AG04449 (cell line): ENCODE measurements at regions not wholly inside any gene's neighbourhood (a gene's known extent, or its start where the extent isn't known, plus 50 kb on each side); places are given as distances from the start of the nearest gene placed in this dataset.

Experiments used
- CTCF ChIA-PET: fragments of 350-600 bp; formaldehyde crosslinking; extraction: SDS; loops from one replicate; lab custom pipeline; 2021; ENCODE audit warnings: antibody characterized with exemption; lab: Yijun Ruan, JAX
- POLR2A ChIA-PET: fragments of 400-600, 350-600 bp; formaldehyde crosslinking; extraction: SDS; loops from one replicate; lab custom pipeline; 2020; ENCODE audit warnings: antibody characterized with exemption, inconsistent platforms; lab: Yijun Ruan, JAX
- DNase-seq: peaks from one replicate; pipeline ENCODE4 v3.0.0-alpha.2; 2010; ENCODE audit warnings: low read depth, low spot score
- H3K4me3 ChIP-seq: 2 replicates; pipeline ENCODE4 v1.5.1; 2011; ENCODE audit warnings: low read depth, mild to moderate bottlenecking, control low read depth, low read length
- CTCF ChIP-seq: IDR thresholded peaks from one replicate; pipeline ENCODE4 v1.5.1; 2011; ENCODE audit warnings: mild to moderate bottlenecking, moderate library complexity, low read length, control low read depth, inconsistent platforms; ENCODE audit not compliant: insufficient read depth; ENCODE audit errors: missing control alignments

GRCh38 chr1:39122056-39122455 lies 82.4 kb upstream of the MACF1 start:
- no peak for DNase-seq
- no peak for TF ChIP-seq CTCF
- ChIA-PET POLR2A (no interaction called here), CTCF (no interaction called here)
- no peak overlapping the region for H3K4me3 ChIP-seq

- no peak overlapping the region for H3K4me3 ChIP-seq
- no peak for DNase-seq
- POLR2A ChIA-PET: no interaction called here
- no peak for TF ChIP-seq CTCF
- CTCF ChIA-PET: interaction anchor here (2.6 kb wide), 1 partner anchor 68 kb away, joined by 10 read pairs; no protein-coding TSS in a partner anchor
These were observed 80.2 kb upstream of the MACF1 start for GRCh38 chr1:39124282-39124681.

GRCh38 chr1:39127513-39127912 lies 77.0 kb upstream of the MACF1 start:
- POLR2A ChIA-PET: no interaction called here
- CTCF ChIA-PET: interaction anchor here (0.7 to 7.8 kb wide), 6 partner anchors 9 to 284 kb away, joined by 3 to 98 read pairs (median 4); no protein-coding TSS in a partner anchor
- no peak for DNase-seq
- TF ChIP-seq CTCF: no peak
- H3K4me3 ChIP-seq: no peak overlapping the region

GRCh38 chr1:39128126-39128525 lies 76.4 kb upstream of the MACF1 start:
- H3K4me3 ChIP-seq: no peak overlapping the region
- POLR2A ChIA-PET: no interaction called here
- CTCF ChIA-PET: interaction anchor here (1.0 to 7.8 kb wide), 7 partner anchors 9 to 131 kb away, joined by 3 to 98 read pairs (median 5); no protein-coding TSS in a partner anchor
- no peak for DNase-seq
- no peak for TF ChIP-seq CTCF

- ChIA-PET CTCF (interaction anchor here (0.6 to 7.8 kb wide), 5 partner anchors 14 to 130 kb away, joined by 3 to 98 read pairs (median 4); no protein-coding TSS in a partner anchor), POLR2A (no interaction called here)
- no peak for TF ChIP-seq CTCF
- no peak for DNase-seq
- H3K4me3 ChIP-seq: no peak overlapping the region
These were observed 75.5 kb upstream of the MACF1 start for GRCh38 chr1:39128959-39129358.

GRCh38 chr1:39129514-39129913 lies 75.0 kb upstream of the MACF1 start:
- DNase-seq: no peak
- no peak overlapping the region for H3K4me3 ChIP-seq
- ChIA-PET POLR2A (interaction anchor here (0.5 to 0.9 kb wide), 2 partner anchors 10 to 18 kb away, joined by 3 to 4 read pairs; no protein-coding TSS in a partner anchor), CTCF (interaction anchor here (1.2 to 7.8 kb wide), 4 partner anchors 14 to 129 kb away, joined by 4 to 98 read pairs (median 13); partner anchors contain the start of gene MACF1)
- TF ChIP-seq CTCF: peak; percentile 43
